HT-29 (cell line): ENCODE measurements at regions not wholly inside any gene's neighbourhood (a gene's known extent, or its start where the extent isn't known, plus 50 kb on each side); places are given as distances from the start of the nearest gene placed in this dataset. TPM values are rescaled to one million over a fixed set of nuclear protein-coding genes. Genes with fewer than 3 reads are reported as not detected.
"Not testable (repeated sequence)": the region's sequence is repeated elsewhere in the genome, so short reads cannot be mapped to it uniquely, and the experiment has no call there.

ENCODE experiments used
- DNase-seq: peaks from one replicate; pipeline ENCODE4 v3.0.0-alpha.2; 2015; ENCODE audit warnings: low spot score
- small RNA-seq: library from RNA; depleted of rRNA; stranded (forward); fragments of <200 nt; gene quantifications from one replicate; pipeline ENCODE3, GENCODE V24; 2014

DNA sequence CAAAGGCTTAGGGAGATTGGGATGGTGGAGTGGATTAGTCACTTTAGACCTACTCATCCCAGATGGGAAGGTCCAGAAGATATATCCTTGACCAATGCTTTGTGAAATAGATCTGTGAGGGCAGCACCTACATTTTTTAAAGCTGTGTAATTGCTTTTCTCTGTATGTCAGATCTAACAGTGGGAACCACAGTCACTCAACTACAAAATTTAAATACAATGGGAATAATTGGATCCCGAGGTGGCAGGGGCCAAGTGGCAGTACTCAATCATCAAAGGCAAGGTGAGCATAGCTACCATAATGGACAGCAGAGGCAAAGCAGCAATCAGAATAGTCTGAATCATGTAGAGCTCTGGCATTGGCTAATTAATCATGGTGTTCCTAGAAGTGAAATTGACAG is 86.1 kb upstream of the PKN2 start:
- not testable (repeated sequence) for DNase-seq

DNA sequence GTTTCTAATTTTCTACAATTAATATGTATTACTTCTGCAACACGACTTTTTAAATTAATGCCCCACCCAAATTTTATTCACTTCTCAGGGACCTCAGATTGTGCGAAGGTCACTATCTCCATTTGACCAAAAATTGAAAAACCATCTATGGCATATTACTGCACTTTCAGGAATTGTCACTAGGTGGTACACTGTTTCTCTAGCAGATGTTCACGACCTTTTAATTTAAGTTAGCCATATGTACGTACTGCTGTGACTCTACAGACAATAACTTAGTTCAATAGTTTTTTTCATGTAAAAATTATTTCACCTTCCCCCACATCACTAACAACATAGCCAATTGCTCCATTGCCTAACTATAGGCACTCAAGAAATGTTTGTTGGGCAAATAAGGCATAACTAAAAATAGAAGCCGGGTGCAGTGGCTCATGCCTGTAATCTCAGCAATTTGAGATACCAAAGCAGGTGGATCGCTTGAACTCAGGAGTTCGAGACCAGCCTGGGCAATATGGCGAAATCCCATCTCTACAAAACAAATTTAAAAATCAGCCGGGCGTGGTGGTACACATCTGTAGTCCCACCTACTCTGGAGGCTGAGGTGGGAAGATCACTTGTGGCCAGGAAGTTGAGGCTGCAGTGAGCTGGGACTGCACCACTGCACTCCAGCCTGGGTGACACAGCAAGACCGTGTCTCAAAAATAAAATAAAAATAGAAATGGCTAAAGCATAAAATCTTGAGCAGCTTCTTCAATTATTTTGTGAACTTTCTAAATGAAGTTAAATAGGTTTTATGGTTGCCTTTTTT is 75.7 kb upstream of the PKN2 start:
- DNase-seq, result peak; percentile 71

GRCh38 chr1:88609051-88609450 is 75.0 kb upstream of the PKN2 start:
- no peak for DNase-seq

GRCh38 chr1:88610687-88611086 is 73.4 kb upstream of the PKN2 start:
- DNase-seq, result no peak

DNA sequence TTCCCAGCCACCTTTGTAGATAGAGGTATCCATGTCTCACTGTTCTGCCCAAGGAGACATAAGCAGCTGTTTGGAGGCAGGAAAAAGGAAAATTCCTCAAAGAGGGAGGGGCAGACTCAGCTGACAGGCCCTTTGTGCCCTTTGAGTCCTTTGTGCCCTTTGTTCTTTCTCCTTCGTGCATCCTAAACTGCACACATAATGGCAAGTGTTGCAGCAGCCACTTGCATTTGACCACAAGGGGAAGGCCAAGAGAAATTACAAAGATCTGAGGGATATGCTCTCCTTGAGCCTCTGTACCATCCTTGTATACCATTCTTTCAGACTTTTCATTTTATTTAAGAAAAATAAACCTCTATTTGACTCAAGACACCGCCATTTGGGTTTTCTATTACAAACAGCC is 71.8 kb upstream of the PKN2 start:
- no peak for DNase-seq

DNA sequence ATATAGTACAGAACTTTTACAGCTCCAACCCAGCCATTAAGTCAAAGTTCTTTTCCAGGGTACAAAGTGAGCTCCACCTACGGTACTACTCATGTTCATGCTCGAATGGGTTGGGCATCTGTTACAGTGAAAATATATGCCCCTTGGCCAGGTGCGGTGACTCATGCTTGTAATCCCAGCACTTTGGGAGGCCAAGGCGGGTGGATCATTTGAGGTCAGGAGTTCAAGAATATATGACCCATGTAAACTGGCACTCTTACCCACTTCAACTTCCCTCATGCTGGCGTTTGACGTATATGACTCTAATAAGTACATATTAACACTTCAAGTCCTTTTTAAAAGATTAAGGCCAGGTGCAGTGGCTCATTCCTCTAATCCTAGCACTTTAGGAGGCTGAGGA is 71.3 kb upstream of the PKN2 start:
- peak; percentile 73 for DNase-seq

GRCh38 chr1:88618331-88618730 is 65.7 kb upstream of the PKN2 start:
- DNase-seq, result no peak

DNA sequence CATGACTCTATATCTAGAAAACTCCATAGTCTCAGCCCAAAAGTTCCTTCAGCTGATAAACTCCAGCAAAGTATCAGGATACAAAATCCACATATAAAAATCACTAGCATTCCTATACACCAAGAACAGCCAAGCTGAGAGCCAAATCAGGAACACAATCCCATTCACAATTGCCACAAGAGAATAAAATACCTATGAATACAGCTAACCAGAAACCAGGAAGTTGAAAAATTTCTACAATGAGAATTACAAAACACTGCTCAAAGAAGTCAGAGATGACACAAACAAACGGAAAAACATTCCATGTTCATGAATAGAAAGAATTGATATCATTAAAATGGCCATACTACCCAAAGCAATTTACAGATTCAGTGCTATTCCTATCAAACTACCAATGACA is 61.0 kb upstream of the PKN2 start:
- not testable (repeated sequence) for DNase-seq

Small RNA genes lying in the stretch of these regions (small RNA-seq; reads per million reads assigned to genes)
- gene AL049861.1 (not detected), gene RF02271 (not detected), gene RN7SL583P (not detected), gene RNA5SP52 (1.5 reads per million, percentile 55 among the genes with 10 or more reads in this experiment)
